ENCODE measurements at regions not wholly inside any gene's neighbourhood (a gene's known extent, or its start where the extent isn't known, plus 50 kb on each side); places are given as distances from the start of the nearest gene placed in this dataset.

DNA sequence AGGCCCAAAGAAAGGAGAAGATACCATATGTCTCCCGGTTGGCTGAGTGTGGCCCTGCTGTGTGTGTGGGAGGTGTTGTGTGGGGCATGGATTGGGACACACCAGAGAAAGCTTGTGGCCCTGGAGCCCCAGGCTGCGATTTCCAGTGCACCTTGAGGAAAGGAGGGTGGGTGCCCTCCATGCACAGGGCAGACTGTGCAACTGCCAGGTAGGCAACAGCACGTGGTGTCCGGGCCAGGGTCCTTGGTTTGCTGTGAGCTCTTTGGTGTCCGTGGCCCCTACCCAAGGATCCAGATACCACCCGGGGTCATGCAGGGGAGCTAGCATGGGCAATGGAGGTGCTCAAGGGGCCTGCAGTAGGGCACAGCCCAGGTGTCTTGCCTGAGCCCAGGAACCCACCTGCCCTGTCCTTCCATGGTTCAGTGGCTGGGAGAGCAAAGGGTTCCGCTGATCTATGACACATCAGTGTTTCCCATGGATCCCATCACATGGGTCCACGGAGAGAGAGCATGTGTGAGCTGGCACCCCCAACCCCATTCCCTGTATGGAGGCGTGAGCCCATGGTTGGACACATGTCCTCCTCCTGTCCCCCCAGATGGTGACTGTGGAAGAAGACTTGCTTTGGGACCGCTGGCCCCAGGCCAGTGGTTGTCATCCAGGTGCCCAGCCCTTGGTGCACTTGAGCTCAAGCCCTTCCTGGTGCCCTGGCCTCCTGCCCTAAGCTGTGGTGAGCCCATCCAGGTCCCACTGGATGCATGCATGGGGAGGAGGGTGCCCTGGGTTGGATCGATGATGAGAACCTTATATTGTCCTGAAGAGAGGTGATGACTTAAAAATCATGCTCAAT lies 223.4 kb downstream of the SNRPN start:
- no peaks in the 10 kb centered on the region for H3K36me3 ChIP-seq (ENCODE audit: control insufficient read depth in 2 of 2, extremely low read depth in 1 of 2, insufficient read depth in 2 of 2, low read length in 2 of 2)
- no peaks in the 10 kb centered on the region for H3K27me3 ChIP-seq (ENCODE audit: control insufficient read depth in 2 of 2, insufficient read depth in 2 of 2, low read length in 2 of 2)
- H4K20me1 ChIP-seq (replicated peaks; ENCODE audit: control insufficient read depth, extremely low read depth, insufficient read depth, low read length) = no peaks in the 10 kb centered on the region
- DNase-seq (ENCODE audit: low read depth, low spot score) (no peak), FAIRE-seq (no peak)
- intact Hi-C loops (cut with micrococcal nuclease) (no loop called here), dilution Hi-C loops (cut with MboI; ENCODE audit: extremely low pct_ligation_motif_present, low sequenced_read_pairs) (no loop called here)
- H3K4me2 ChIP-seq (ENCODE audit: insufficient read depth, low read length) = no peak overlapping the region
- no peak for TF ChIP-seq EZH2 (IDR thresholded peaks at IDR 0.05; ENCODE audit: borderline replicate concordance, low read depth, low read length, severe bottlenecking)
- no peak for TF ChIP-seq GATA2 (IDR thresholded peaks at IDR 0.05; ENCODE audit: insufficient read depth, insufficient read length, low read depth, low read length)
- no peak for TF ChIP-seq FOS (IDR thresholded peaks at IDR 0.05; ENCODE audit: borderline replicate concordance, insufficient read depth, low read length)
- TF ChIP-seq MYC (IDR thresholded peaks at IDR 0.05; ENCODE audit: low read depth, low read length) = no peak
- TF ChIP-seq, protein P1, sequence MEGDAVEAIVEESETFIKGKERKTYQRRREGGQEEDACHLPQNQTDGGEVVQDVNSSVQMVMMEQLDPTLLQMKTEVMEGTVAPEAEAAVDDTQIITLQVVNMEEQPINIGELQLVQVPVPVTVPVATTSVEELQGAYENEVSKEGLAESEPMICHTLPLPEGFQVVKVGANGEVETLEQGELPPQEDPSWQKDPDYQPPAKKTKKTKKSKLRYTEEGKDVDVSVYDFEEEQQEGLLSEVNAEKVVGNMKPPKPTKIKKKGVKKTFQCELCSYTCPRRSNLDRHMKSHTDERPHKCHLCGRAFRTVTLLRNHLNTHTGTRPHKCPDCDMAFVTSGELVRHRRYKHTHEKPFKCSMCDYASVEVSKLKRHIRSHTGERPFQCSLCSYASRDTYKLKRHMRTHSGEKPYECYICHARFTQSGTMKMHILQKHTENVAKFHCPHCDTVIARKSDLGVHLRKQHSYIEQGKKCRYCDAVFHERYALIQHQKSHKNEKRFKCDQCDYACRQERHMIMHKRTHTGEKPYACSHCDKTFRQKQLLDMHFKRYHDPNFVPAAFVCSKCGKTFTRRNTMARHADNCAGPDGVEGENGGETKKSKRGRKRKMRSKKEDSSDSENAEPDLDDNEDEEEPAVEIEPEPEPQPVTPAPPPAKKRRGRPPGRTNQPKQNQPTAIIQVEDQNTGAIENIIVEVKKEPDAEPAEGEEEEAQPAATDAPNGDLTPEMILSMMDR (IDR thresholded peaks at IDR 0.05; ENCODE audit: extremely low read depth in 1 of 2, insufficient read depth in 1 of 2, low read depth in 1 of 2, low read length in 2 of 2) = no peak
- TF ChIP-seq POLR2A (IDR thresholded peaks at IDR 0.05; ENCODE audit: low read depth, low read length) = no peak
- no peak for TF ChIP-seq JUN (IDR thresholded peaks at IDR 0.05; ENCODE audit: borderline replicate concordance, insufficient read depth, insufficient read length, low read depth)
- no peak for TF ChIP-seq POLR2AphosphoS5 (IDR thresholded peaks at IDR 0.05; ENCODE audit: insufficient read depth, low read depth, low read length)
- TF ChIP-seq, protein P2, sequence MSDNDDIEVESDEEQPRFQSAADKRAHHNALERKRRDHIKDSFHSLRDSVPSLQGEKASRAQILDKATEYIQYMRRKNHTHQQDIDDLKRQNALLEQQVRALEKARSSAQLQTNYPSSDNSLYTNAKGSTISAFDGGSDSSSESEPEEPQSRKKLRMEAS (IDR thresholded peaks at IDR 0.05; ENCODE audit: insufficient read depth, insufficient read length) = no peak
- no peak overlapping the region for H2AFZ ChIP-seq (ENCODE audit: low read depth, low read length)
- peaks cover 13% of the 10 kb centered on the region for H3K9me3 ChIP-seq (replicated peaks; ENCODE audit: control insufficient read depth, insufficient read depth, low read length)
- CTCF ChIA-PET = no interaction called here
- POLR2A ChIA-PET = no interaction called here
- no peaks in the 10 kb centered on the region for H3K9me1 ChIP-seq (replicated peaks; ENCODE audit: control insufficient read depth, extremely low read depth, insufficient read depth, low read length)
- no peak overlapping the region for H3K4me3 ChIP-seq (replicated peaks in 1 of 3; ENCODE audit: insufficient read depth in 1 of 3, low read depth in 1 of 3, low read length in 3 of 3)
- H3K9ac ChIP-seq (replicated peaks; ENCODE audit: extremely low read depth, insufficient read depth, low read length) = no peak overlapping the region
- no TSS peak for BruUV-seq (replicated peaks)
- no peaks in the 10 kb centered on the region for H3K79me2 ChIP-seq (ENCODE audit: control insufficient read depth, insufficient read depth, low read length)
- H3K27ac ChIP-seq (ENCODE audit: insufficient read depth, low read depth, low read length) = no peak overlapping the region
- no peaks in the 10 kb centered on the region for H3K4me1 ChIP-seq (ENCODE audit: control insufficient read depth, extremely low read depth, insufficient read depth, low read length)
